AG10803 (cell line): ENCODE measurements at regions not wholly inside any gene's neighbourhood (a gene's known extent, or its start where the extent isn't known, plus 50 kb on each side); places are given as distances from the start of the nearest gene placed in this dataset.
"Not testable (repeated sequence)": the region's sequence is repeated elsewhere in the genome, so short reads cannot be mapped to it uniquely, and the experiment has no call there.

Source experiments
- DNase-seq: peaks from one replicate; pipeline ENCODE4 v3.0.0; 2010; ENCODE audit warnings: low read depth
- H3K4me3 ChIP-seq: 2 replicates; pipeline ENCODE4 v1.5.1; 2011; ENCODE audit warnings: mild to moderate bottlenecking, low read length, control low read depth
- CTCF ChIP-seq: conservative IDR thresholded peaks from 2 replicates; pipeline ENCODE4 v1.5.1; 2011; ENCODE audit warnings: mild to moderate bottlenecking, low read length, control low read depth, inconsistent platforms

- DNase-seq: no peak
- no peak overlapping the region for H3K4me3 ChIP-seq
- TF ChIP-seq CTCF: no peak
These were observed 508.7 kb downstream of the DOK5 start for GRCh38 chr20:54984104-54984448.

- H3K4me3 ChIP-seq, DNase-seq: not testable (repeated sequence)
These were observed 508.2 kb downstream of the DOK5 start for GRCh38 chr20:54983394-54984103.

GRCh38 chr20:54981175-54981574 is 505.8 kb downstream of the DOK5 start:
- DNase-seq: no peak
- H3K4me3 ChIP-seq: no peak overlapping the region
- TF ChIP-seq CTCF: no peak

- no peak overlapping the region for H3K4me3 ChIP-seq
- TF ChIP-seq CTCF: no peak; the same call in 1 of the 2 replicates
- no peak for DNase-seq
These were observed 504.9 kb downstream of the DOK5 start for GRCh38 chr20:54980103-54980960.

- no peak for DNase-seq
- TF ChIP-seq CTCF: no peak
- H3K4me3 ChIP-seq: no peak overlapping the region
These were observed 474.9 kb downstream of the DOK5 start for GRCh38 chr20:54950304-54950703.

GRCh38 chr20:54941666-54942065 is 466.3 kb downstream of the DOK5 start:
- TF ChIP-seq CTCF: no peak
- H3K4me3 ChIP-seq: no peak overlapping the region
- no peak for DNase-seq

GRCh38 chr20:54940522-54940921 is 465.1 kb downstream of the DOK5 start:
- H3K4me3 ChIP-seq: no peak overlapping the region
- TF ChIP-seq CTCF: no peak

More at GRCh38 chr20:54940522-54940921, 465.1 kb downstream of the DOK5 start:
- no peak for DNase-seq
